ENCODE measurements at regions not wholly inside any gene's neighbourhood (a gene's known extent, or its start where the extent isn't known, plus 50 kb on each side); places are given as distances from the start of the nearest gene placed in this dataset.

GRCh38 chr18:8477615-8478014 lies 131.6 kb upstream of the RAB12 start:
- no peak for TF ChIP-seq CTCF (IDR thresholded peaks at IDR 0.05 in 4 of 5, conservative IDR thresholded peaks at IDR 0.05 in 1 of 5)
- TF ChIP-seq POLR2A (IDR thresholded peaks at IDR 0.05), result no peak

Measured in gastrocnemius medialis (tissue), 4 donors.